ENCODE measurements at regions not wholly inside any gene's neighbourhood (a gene's known extent, or its start where the extent isn't known, plus 50 kb on each side); places are given as distances from the start of the nearest gene placed in this dataset.
"Not testable (repeated sequence)": the region's sequence is repeated elsewhere in the genome, so short reads cannot be mapped to it uniquely, and the experiment has no call there.

- DNase-seq, result no peak
These were observed 165.0 kb upstream of the KCTD3 start for GRCh38 chr1:215402147-215402546.

GRCh38 chr1:215405211-215405610 is 161.9 kb upstream of the KCTD3 start:
- no peak for DNase-seq

DNA sequence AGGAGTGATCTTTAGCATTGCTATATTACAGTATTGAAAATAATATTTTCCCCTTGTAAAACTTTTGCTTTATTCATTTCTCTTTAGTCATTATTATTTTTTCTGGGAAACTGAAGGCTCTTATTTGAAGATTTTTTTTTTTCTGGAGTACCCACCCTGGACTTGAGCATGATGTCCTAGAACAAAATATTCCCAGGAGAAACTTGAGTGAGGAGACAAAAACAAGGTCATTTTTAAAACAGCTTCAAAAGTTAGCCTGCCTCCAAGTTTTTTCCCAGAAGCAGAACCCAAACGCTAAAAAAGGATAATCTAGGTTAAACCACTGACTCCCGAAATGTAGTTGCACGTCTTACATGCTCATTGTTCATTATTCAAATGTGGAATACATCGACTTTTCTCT is 160.2 kb upstream of the KCTD3 start:
- DNase-seq, result no peak

DNA sequence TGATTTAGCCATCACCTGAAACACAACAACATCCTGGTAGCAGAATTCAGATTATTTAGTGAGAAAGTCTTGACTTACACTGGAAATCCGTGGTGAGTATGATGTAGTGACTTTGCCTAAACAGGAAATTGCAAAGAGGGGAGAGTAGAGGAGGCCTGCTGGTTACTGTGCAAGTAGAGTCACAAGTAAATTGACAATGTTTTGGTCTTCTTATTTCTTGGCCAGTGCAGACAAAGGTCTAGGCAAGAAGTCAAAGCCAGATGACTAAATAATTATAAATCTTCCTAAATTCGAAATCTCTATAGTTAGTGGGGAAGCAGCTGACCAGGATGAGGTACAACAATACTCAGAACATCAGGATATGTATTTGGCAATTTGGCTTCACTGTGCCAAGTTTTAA is 159.5 kb upstream of the KCTD3 start:
- no peak for DNase-seq

DNA sequence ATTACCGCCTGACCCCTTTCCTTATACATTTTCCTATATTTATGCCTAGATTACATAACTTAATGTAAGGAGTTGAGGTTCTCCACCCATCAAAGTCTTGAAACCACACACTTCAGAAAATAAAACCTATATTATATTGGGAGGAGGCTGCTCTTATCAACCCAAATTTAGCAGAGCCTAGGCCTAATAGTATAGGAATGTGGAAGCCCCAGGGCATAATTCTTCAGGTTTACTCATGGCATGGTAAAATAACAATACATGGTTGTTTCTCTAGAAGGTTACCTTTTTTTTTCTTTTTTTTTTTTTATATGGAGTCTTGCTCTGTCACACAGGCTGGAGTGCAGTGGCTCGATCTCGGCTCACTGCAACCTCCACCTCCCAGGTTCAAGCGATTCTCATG is 157.6 kb upstream of the KCTD3 start:
- DNase-seq, result not testable (repeated sequence)

GRCh38 chr1:215415521-215415920 is 151.6 kb upstream of the KCTD3 start:
- DNase-seq, result not testable (repeated sequence)

- peak; percentile 25 for DNase-seq
These were observed 150.6 kb upstream of the KCTD3 start for GRCh38 chr1:215416497-215416896.

GRCh38 chr1:215417122-215417521 is 150.0 kb upstream of the KCTD3 start:
- DNase-seq, result no peak

DNA sequence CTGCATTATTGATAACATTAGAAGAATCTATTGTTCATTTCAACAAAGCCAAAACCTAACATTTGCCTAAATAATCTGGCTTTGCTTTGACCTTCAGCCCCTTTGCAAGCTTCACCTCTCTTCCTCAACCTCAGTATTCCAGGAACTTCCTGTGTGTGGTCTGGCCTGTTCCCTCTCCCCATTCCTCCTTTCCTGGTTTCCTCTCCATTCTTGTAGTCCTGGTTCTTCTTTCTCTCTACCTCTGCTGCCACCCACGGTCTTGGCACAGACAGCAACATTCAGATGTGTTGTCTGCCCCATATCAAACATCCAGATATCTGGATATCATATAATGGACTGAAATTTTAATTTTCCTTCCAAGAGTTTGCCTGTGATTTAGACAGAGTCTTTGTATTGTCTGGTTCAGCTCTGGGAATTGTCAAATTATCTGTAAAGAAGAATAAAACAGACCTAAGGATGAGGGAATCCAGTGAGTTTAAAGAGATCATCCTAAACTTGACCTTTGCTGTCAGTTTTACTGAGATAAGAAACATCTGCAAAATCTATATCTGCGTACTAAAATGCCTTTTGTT is 148.1 kb upstream of the KCTD3 start:
- no peak for DNase-seq

- DNase-seq, result no peak
These were observed 145.4 kb upstream of the KCTD3 start for GRCh38 chr1:215421744-215422143.

- no peak for DNase-seq
These were observed 143.8 kb upstream of the KCTD3 start for GRCh38 chr1:215423288-215423687.

DNA sequence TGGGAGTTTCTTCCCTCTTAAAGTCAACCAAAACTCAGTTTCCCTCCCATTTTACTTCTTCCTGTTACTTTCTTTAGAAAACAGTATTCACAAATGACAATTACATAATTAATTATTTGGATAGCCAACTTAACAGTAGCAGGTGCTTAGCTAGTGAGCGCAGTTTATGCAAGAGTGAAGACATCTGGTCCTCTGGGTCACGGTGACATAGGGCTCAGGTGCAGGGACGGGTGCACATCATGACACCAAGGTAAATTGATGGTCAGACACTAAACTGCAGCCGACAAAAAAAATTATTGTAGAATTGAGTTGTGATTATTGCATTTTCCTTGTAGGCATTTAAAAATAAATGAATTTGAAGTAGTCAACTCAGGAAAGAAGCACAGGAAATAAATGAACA is 142.0 kb upstream of the KCTD3 start:
- DNase-seq, result no peak

DNA sequence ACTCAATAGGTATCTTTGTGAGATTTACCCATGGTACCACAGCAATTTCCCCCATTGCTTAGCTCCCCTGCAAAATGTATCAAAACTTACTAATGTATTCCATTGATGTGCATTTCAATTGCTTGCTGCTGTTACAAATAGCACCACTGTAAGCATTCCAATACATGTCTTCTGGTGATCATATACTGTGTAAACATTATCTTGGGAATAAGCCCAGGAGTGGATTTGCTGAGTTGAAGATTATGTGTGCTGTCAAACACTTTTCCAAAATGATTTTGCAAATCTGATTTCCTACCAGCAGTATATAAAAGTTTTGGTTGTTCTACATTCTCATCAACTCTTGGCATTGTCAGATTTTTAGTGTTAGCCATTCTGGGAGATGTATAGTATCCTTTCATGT is 141.0 kb upstream of the KCTD3 start:
- no peak for DNase-seq

DNA sequence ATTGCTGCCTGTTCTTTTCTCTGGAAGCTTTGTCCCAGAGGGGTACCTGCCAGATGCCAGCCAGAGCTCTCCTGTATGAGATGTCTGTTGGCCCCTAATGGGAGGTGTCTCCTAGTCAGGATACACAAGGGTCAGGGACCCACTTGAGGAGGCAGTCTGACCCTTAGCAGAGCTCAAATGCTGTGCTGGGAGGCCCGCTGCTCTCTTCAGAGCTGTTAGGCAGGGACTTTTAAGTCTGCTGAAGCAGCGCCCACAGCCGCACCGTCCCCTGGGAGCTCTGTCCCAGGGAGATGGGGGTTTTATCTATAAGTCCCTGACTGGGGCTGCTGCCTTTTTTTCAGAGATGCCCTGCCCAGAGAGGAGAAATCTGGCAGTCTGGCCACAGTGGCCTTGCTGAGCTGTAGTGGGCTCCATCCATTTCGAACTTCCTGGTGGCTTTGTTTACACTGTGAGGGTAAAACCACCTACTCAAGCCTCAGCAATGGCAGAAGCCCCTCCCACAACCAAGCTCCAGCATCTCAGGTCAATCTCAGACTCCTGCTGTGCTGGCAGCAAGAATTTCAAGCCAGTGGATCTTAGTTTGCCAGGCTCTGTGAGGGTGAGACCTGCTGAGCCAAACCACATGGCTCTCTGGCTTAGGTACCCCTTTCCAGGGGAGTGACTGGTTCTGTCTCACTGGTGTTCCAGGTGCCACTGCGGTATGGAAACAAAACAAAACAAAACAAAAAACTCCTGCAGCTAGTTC is 134.4 kb upstream of the KCTD3 start:
- not testable (repeated sequence) for DNase-seq

GRCh38 chr1:215433237-215433636 is 133.9 kb upstream of the KCTD3 start:
- no peak for DNase-seq

GRCh38 chr1:215439549-215439948 is 127.6 kb upstream of the KCTD3 start:
- no peak for DNase-seq

- no peak for DNase-seq
These were observed 122.2 kb upstream of the KCTD3 start for GRCh38 chr1:215444715-215445414.

DNA sequence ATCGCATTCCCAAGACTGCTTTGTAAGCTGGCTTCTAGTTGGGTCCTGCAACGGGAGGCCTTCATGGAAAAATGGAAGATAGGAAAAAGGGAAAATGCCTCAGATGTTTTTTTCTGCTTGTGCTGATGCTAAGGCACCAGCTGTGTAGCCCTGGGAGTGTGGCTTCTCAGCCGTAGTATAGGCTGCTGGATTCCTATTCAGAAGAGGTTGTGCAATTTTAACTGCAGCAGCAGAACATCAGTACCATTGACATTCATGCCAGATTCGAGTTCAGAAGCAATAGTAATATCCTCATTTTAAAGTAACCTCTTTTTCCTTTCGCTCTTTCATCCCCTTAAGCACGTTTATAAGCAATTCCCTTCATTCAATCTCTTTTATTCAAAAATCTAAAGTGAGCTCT is 119.1 kb upstream of the KCTD3 start:
- not testable (repeated sequence) for DNase-seq

- not testable (repeated sequence) for DNase-seq
These were observed 118.0 kb upstream of the KCTD3 start for GRCh38 chr1:215449147-215449546.

GRCh38 chr1:215453440-215453839 is 113.7 kb upstream of the KCTD3 start:
- no peak for DNase-seq

DNA sequence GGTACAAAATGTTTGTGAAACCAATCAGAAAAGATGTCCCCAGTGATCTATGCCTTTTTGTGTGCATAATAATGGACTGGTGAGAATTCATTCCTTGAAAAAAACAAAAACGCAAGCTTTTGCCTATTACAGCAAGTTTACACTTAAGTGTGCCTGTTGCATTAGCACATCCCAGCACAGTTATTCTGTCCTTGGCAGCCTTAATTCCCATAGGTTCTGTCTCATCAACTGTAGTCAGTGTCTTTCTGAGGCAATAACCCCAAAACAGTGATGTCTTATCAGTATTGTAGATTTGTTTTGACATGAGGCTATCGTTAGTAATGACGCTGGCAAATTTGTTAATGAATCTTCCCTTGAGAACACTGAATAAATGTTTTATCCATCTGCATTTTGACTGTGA is 109.9 kb upstream of the KCTD3 start:
- no peak for DNase-seq

GRCh38 chr1:215458104-215458503 is 109.0 kb upstream of the KCTD3 start:
- DNase-seq, result no peak

- DNase-seq, result no peak
These were observed 108.5 kb upstream of the KCTD3 start for GRCh38 chr1:215458562-215458961.

- no peak for DNase-seq
These were observed 108.0 kb upstream of the KCTD3 start for GRCh38 chr1:215459136-215459535.
